Cardiac muscle cell (in vitro differentiated cells and primary cell): ENCODE measurements at regions not wholly inside any gene's neighbourhood (a gene's known extent, or its start where the extent isn't known, plus 50 kb on each side); places are given as distances from the start of the nearest gene placed in this dataset.

Experiments used
- DNase-seq, 2 donors: peaks; one replicate each; pipeline versions ENCODE4 v3.0.0 to v3.0.0-alpha.2; 2010 to 2017; ENCODE audit warnings: low read depth in 1 of 2, low spot score in 1 of 2
- H3K27ac ChIP-seq: fragments of 200-600 bp; sonication (generic); 2 replicates; pipeline ENCODE4 v1.5.1; 2016
- H3K27me3 ChIP-seq: fragments of 200-600 bp; sonication (generic); 2 replicates; pipeline ENCODE4 v1.6.0; 2016; ENCODE audit warnings: control low read depth
- H3K36me3 ChIP-seq: fragments of 200-600 bp; sonication (generic); 2 replicates; pipeline ENCODE4 v1.5.1; 2016; ENCODE audit warnings: control low read depth
- H3K4me1 ChIP-seq: fragments of 200-600 bp; sonication (generic); 2 replicates; pipeline ENCODE4 v1.8.1; 2017; ENCODE audit warnings: low read depth, mild to moderate bottlenecking, mixed run types
- H3K4me3 ChIP-seq: fragments of 200-600 bp; sonication (generic); 2 replicates; pipeline ENCODE4 v1.5.1; 2016; ENCODE audit warnings: mild to moderate bottlenecking
- H3K9me3 ChIP-seq: fragments of 200-600 bp; sonication (generic); 2 replicates; pipeline ENCODE4 v1.5.1; 2017; ENCODE audit warnings: low read depth, mild to moderate bottlenecking, control low read depth
- TF ChIP-seq, protein P1 (sequence below): IDR thresholded peaks from 2 replicates; pipeline ENCODE4 v1.5.1; 2012; ENCODE audit warnings: low read depth, mild to moderate bottlenecking, low read length

DNA sequence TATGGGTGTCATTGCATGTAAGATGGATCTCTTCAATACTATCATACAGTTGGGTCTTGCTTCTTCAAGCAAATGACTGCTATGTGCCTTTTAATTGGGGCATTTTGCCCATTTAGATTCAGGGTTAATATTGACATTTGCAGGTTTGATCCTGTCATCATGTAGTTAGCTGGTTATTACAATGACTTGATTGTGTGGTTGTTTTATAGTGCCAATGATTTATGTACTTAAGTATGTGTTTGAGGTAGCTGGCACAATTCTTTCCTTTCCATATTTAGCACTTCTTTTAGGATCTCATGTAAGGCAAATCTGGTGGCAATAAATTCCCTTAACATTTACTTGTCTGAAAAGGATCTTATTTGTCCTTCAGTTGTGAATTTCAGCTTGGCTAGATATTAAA lies 267.5 kb downstream of the VGLL3 start:
- TF ChIP-seq, protein P1, sequence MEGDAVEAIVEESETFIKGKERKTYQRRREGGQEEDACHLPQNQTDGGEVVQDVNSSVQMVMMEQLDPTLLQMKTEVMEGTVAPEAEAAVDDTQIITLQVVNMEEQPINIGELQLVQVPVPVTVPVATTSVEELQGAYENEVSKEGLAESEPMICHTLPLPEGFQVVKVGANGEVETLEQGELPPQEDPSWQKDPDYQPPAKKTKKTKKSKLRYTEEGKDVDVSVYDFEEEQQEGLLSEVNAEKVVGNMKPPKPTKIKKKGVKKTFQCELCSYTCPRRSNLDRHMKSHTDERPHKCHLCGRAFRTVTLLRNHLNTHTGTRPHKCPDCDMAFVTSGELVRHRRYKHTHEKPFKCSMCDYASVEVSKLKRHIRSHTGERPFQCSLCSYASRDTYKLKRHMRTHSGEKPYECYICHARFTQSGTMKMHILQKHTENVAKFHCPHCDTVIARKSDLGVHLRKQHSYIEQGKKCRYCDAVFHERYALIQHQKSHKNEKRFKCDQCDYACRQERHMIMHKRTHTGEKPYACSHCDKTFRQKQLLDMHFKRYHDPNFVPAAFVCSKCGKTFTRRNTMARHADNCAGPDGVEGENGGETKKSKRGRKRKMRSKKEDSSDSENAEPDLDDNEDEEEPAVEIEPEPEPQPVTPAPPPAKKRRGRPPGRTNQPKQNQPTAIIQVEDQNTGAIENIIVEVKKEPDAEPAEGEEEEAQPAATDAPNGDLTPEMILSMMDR = no peak
- no peak overlapping the region for H3K4me3 ChIP-seq
- H3K36me3 ChIP-seq = no peaks in the 10 kb centered on the region
- no peak overlapping the region for H3K27ac ChIP-seq
- no peaks in the 10 kb centered on the region for H3K4me1 ChIP-seq
- no peaks in the 10 kb centered on the region for H3K27me3 ChIP-seq
- DNase-seq = no peak
- H3K9me3 ChIP-seq = peaks cover 5% of the 10 kb centered on the region

- no peaks in the 10 kb centered on the region for H3K4me1 ChIP-seq
- no peaks in the 10 kb centered on the region for H3K27me3 ChIP-seq
- H3K4me3 ChIP-seq = no peak overlapping the region
- no peaks in the 10 kb centered on the region for H3K9me3 ChIP-seq
- no peak for DNase-seq
- no peaks in the 10 kb centered on the region for H3K36me3 ChIP-seq
- H3K27ac ChIP-seq = no peak overlapping the region
- TF ChIP-seq, protein P1 = no peak
These were observed 279.3 kb downstream of the VGLL3 start for GRCh38 chr3:86711634-86712033.

- DNase-seq = no peak
- Histone ChIP-seq H3K9me3 (no peaks in the 10 kb centered on the region), H3K4me1 (no peaks in the 10 kb centered on the region), H3K27ac (no peak overlapping the region), H3K4me3 (no peak overlapping the region), H3K27me3 (no peaks in the 10 kb centered on the region), H3K36me3 (no peaks in the 10 kb centered on the region)
- TF ChIP-seq, protein P1 = no peak
These were observed 282.1 kb downstream of the VGLL3 start for GRCh38 chr3:86708893-86709292.

- no peaks in the 10 kb centered on the region for H3K27me3 ChIP-seq
- H3K36me3 ChIP-seq = no peaks in the 10 kb centered on the region
- peak; percentile 0 to 2 for DNase-seq
- no peaks in the 10 kb centered on the region for H3K4me1 ChIP-seq
- H3K4me3 ChIP-seq = no peak overlapping the region
- H3K27ac ChIP-seq = no peak overlapping the region
- no peaks in the 10 kb centered on the region for H3K9me3 ChIP-seq
- TF ChIP-seq, protein P1 = peak; percentile 35
These were observed 288.5 kb downstream of the VGLL3 start for GRCh38 chr3:86702381-86702958.

GRCh38 chr3:86695752-86696151 lies 295.2 kb downstream of the VGLL3 start:
- no peaks in the 10 kb centered on the region for H3K36me3 ChIP-seq
- H3K4me3 ChIP-seq = no peak overlapping the region
- no peaks in the 10 kb centered on the region for H3K4me1 ChIP-seq
- TF ChIP-seq, protein P1 = no peak
- no peaks in the 10 kb centered on the region for H3K9me3 ChIP-seq
- DNase-seq = no peak
- no peaks in the 10 kb centered on the region for H3K27me3 ChIP-seq
- H3K27ac ChIP-seq = no peak overlapping the region
